Activated T-cell treated with anti-CD3 and anti-CD28 coated beads, Interleukin-2, amount 50 U/mL, for 1 hour (primary cell): ENCODE measurements at regions not wholly inside any gene's neighbourhood (a gene's known extent, or its start where the extent isn't known, plus 50 kb on each side); places are given as distances from the start of the nearest gene placed in this dataset.
"Not testable (repeated sequence)": the region's sequence is repeated elsewhere in the genome, so short reads cannot be mapped to it uniquely, and the experiment has no call there.

Experiments
- DNase-seq: peaks from one replicate; pipeline ENCODE4 v3.0.0-alpha.2; 2020

GRCh38 chr14:51351997-51352396, 112.0 kb downstream of the TMX1 start:
- DNase-seq, result no peak

GRCh38 chr14:51353901-51354300, 113.9 kb downstream of the TMX1 start:
- no peak for DNase-seq

- DNase-seq, result no peak
Measured at GRCh38 chr14:51354846-51355245, 114.8 kb downstream of the TMX1 start.

- no peak for DNase-seq
Measured at GRCh38 chr14:51356381-51356780, 116.3 kb downstream of the TMX1 start.

GRCh38 chr14:51357250-51357649, 117.2 kb downstream of the TMX1 start:
- DNase-seq, result no peak

- no peak for DNase-seq
Measured at GRCh38 chr14:51360592-51360991, 120.5 kb downstream of the TMX1 start.

GRCh38 chr14:51365241-51365965, 125.4 kb downstream of the TMX1 start:
- DNase-seq, result no peak

- DNase-seq, result not testable (repeated sequence)
Measured at GRCh38 chr14:51366460-51366859, 126.4 kb downstream of the TMX1 start.

GRCh38 chr14:51366866-51367599, 127.0 kb downstream of the TMX1 start:
- DNase-seq, result not testable (repeated sequence)

GRCh38 chr14:51367600-51367931, 127.5 kb downstream of the TMX1 start:
- no peak for DNase-seq

GRCh38 chr14:51368721-51369163, 128.7 kb downstream of the TMX1 start:
- no peak for DNase-seq

- DNase-seq, result no peak
Measured at GRCh38 chr14:51369814-51370213, 129.8 kb downstream of the TMX1 start.

- DNase-seq, result no peak
Measured at GRCh38 chr14:51370758-51371386, 130.8 kb downstream of the TMX1 start.

- DNase-seq, result not testable (repeated sequence)
Measured at GRCh38 chr14:51377186-51377585, 137.1 kb downstream of the TMX1 start.

GRCh38 chr14:51382506-51382905, 142.5 kb downstream of the TMX1 start:
- no peak for DNase-seq

GRCh38 chr14:51386411-51386810, 146.4 kb downstream of the TMX1 start:
- no peak for DNase-seq

GRCh38 chr14:51386983-51387735, 147.1 kb downstream of the TMX1 start:
- no peak for DNase-seq

GRCh38 chr14:51392416-51392815, 152.4 kb downstream of the TMX1 start:
- DNase-seq, result no peak

- no peak for DNase-seq
Measured at GRCh38 chr14:51394384-51394783, 154.3 kb downstream of the TMX1 start.

- no peak for DNase-seq
Measured at GRCh38 chr14:51394804-51395203, 154.8 kb downstream of the TMX1 start.

GRCh38 chr14:51395361-51395849, 155.4 kb downstream of the TMX1 start:
- DNase-seq, result no peak

- DNase-seq, result no peak
Measured at GRCh38 chr14:51396222-51396815, 156.3 kb downstream of the TMX1 start.

GRCh38 chr14:51398898-51399297, 158.9 kb downstream of the TMX1 start:
- DNase-seq, result no peak
